HepG2 (cell line): ENCODE measurements at regions not wholly inside any gene's neighbourhood (a gene's known extent, or its start where the extent isn't known, plus 50 kb on each side); places are given as distances from the start of the nearest gene placed in this dataset.

Source experiments
- ARID5B ChIP-seq: IDR thresholded peaks from 2 replicates; pipeline ENCODE4 v1.4.0; 2020; ENCODE audit warnings: mild to moderate bottlenecking, missing genetic modification reagents
- ATF2 ChIP-seq: sonication (generic); formaldehyde crosslinking; IDR thresholded peaks from 2 replicates; pipeline ENCODE4 v1.4.0; 2020; ENCODE audit warnings: missing genetic modification reagents
- KAT8 ChIP-seq: IDR thresholded peaks from 2 replicates; pipeline ENCODE4 v1.6.1; 2016; ENCODE audit warnings: missing genetic modification reagents, missing compliant biosample characterization
- KDM5B ChIP-seq: sonication (generic); formaldehyde crosslinking; IDR thresholded peaks from 2 replicates; pipeline ENCODE4 v1.4.0; 2020; ENCODE audit warnings: missing genetic modification reagents, mild to moderate bottlenecking, borderline replicate concordance
- NPAS2 ChIP-seq: sonication (generic); formaldehyde crosslinking; IDR thresholded peaks from 2 replicates; pipeline ENCODE4 v1.8.0; 2022; ENCODE audit warnings: mild to moderate bottlenecking, missing genetic modification reagents, borderline replicate concordance
- NR2F2 ChIP-seq: IDR thresholded peaks from 2 replicates; pipeline ENCODE4 v1.6.1; 2012; ENCODE audit warnings: low read depth, inconsistent platforms, borderline replicate concordance
- NR2F6 ChIP-seq, 2 experiments: IDR thresholded peaks; 2 replicates each; pipeline ENCODE4 v1.6.1; 2016; ENCODE audit warnings: antibody characterized with exemption in 1 of 2, mild to moderate bottlenecking in 1 of 2
- RBM39 ChIP-seq: fragments of 200-400 bp; formaldehyde crosslinking; IDR thresholded peaks from one replicate; pipeline ENCODE4 v1.6.1; 2018; ENCODE audit warnings: antibody characterized with exemption, mild to moderate bottlenecking, low read depth, low read length; ENCODE audit not compliant: poor library complexity, severe bottlenecking
- SALL1 ChIP-seq: sonication (generic); formaldehyde crosslinking; IDR thresholded peaks from 2 replicates; pipeline ENCODE4 v1.8.0; 2022; ENCODE audit warnings: mild to moderate bottlenecking, missing genetic modification reagents
- USF2 ChIP-seq, 2 experiments: sonication (generic) in 1 of 2; formaldehyde crosslinking in 1 of 2; IDR thresholded peaks; 2 replicates each; pipeline versions ENCODE4 v1.5.1 to v1.6.1; 2011 to 2020; ENCODE audit warnings: borderline replicate concordance in 1 of 2, low read depth in 1 of 2, low read length in 1 of 2, mild to moderate bottlenecking in 1 of 2, missing genetic modification reagents in 1 of 2, moderate library complexity in 1 of 2
- ZKSCAN5 ChIP-seq: sonication (generic); formaldehyde crosslinking; IDR thresholded peaks from 2 replicates; pipeline ENCODE4 v1.5.1; 2020; ENCODE audit warnings: mild to moderate bottlenecking, missing genetic modification reagents
- ZMYM2 ChIP-seq: sonication (generic); formaldehyde crosslinking; IDR thresholded peaks from 2 replicates; pipeline ENCODE4 v1.8.0; 2022; ENCODE audit warnings: mild to moderate bottlenecking, missing genetic modification reagents
- ZNF34 ChIP-seq: sonication (generic); formaldehyde crosslinking; IDR thresholded peaks from 2 replicates; pipeline ENCODE4 v1.4.0; 2020; ENCODE audit warnings: mild to moderate bottlenecking, missing genetic modification reagents, borderline replicate concordance
- ZNF414 ChIP-seq: sonication (generic); formaldehyde crosslinking; IDR thresholded peaks from 2 replicates; pipeline ENCODE4 v1.5.0; 2020; ENCODE audit warnings: missing genetic modification reagents
- ZNF468 ChIP-seq: sonication (generic); formaldehyde crosslinking; IDR thresholded peaks from 2 replicates; pipeline ENCODE4 v1.8.0; 2022; ENCODE audit warnings: mild to moderate bottlenecking, moderate library complexity, missing genetic modification reagents
- ZNF652 ChIP-seq: IDR thresholded peaks from 2 replicates; pipeline ENCODE4 v1.6.1; 2016; ENCODE audit warnings: low read depth, borderline replicate concordance
- ZNF704 ChIP-seq: sonication (generic); formaldehyde crosslinking; IDR thresholded peaks from 2 replicates; pipeline ENCODE4 v1.8.1; 2023; ENCODE audit warnings: mild to moderate bottlenecking, inconsistent platforms, moderate library complexity, missing genetic modification reagents, borderline replicate concordance
- ZNF766 ChIP-seq: sonication (generic); formaldehyde crosslinking; IDR thresholded peaks from 2 replicates; pipeline ENCODE4 v1.5.0; 2020; ENCODE audit warnings: missing genetic modification reagents, borderline replicate concordance
- ZSCAN20 ChIP-seq: sonication (generic); formaldehyde crosslinking; IDR thresholded peaks from 2 replicates; pipeline ENCODE4 v1.4.0; 2020; ENCODE audit warnings: missing genetic modification reagents, mild to moderate bottlenecking, borderline replicate concordance

- peak; percentile 85 for TF ChIP-seq ARID5B
- no peak for TF ChIP-seq ATF2 (CRISPR knock-in tag)
- no peak for TF ChIP-seq ZMYM2 (CRISPR knock-in tag)
- TF ChIP-seq RBM39: no peak
- peak; percentile 43; the same call in 1 of the 2 replicates for TF ChIP-seq SALL1 (CRISPR knock-in tag)
- peak; percentile 93 for TF ChIP-seq ZNF652 (CRISPR knock-in tag)
- no peak for TF ChIP-seq ZNF34
- no peak for TF ChIP-seq ZNF468 (CRISPR knock-in tag)
- peak; percentile 86 for TF ChIP-seq NR2F6 (IDR thresholded peaks at IDR 0.05)
- TF ChIP-seq NR2F6 (CRISPR knock-in tag; IDR thresholded peaks at IDR 0.05): peak; percentile 85
- no peak for TF ChIP-seq KDM5B (CRISPR knock-in tag)
- no peak for TF ChIP-seq ZNF414
- no peak for TF ChIP-seq ZKSCAN5 (CRISPR knock-in tag)
- TF ChIP-seq ZNF704: no peak
- TF ChIP-seq ZSCAN20 (CRISPR knock-in tag): no peak
- TF ChIP-seq KAT8: 0 out of 2 replicates have a peak, but pooled peaks have one; percentile 35
- TF ChIP-seq USF2 (IDR thresholded peaks at IDR 0.05; ENCODE audit: low read depth, low read length): 0 out of 2 replicates have a peak, but pooled peaks have one; percentile 38
- peak; percentile 39; the same call in 1 of the 2 replicates for TF ChIP-seq USF2 (CRISPR knock-in tag; IDR thresholded peaks at IDR 0.05; ENCODE audit: borderline replicate concordance)
- peak; percentile 68; the same call in 1 of the 2 replicates for TF ChIP-seq NR2F2
- no peak for TF ChIP-seq NPAS2 (CRISPR knock-in tag)
- TF ChIP-seq ZNF766: no peak
These were observed 219.8 kb upstream of the DUSP10 start (continued) for GRCh38 chr1:221961532-221962292.
